Adrenal gland (tissue), 5 donors: ENCODE measurements at regions not wholly inside any gene's neighbourhood (a gene's known extent, or its start where the extent isn't known, plus 50 kb on each side); places are given as distances from the start of the nearest gene placed in this dataset.

Experiments used
- CTCF ChIP-seq, 6 experiments: fragments of 450-650 bp in 4 of 6; fragments of 200-600 bp in 2 of 6; sonication (generic) in 1 of 6; IDR thresholded peaks; 1 replicate in 5 of 6; 2 replicates in 1 of 6; pipeline versions ENCODE4 v1.5.1 to v1.8.0; 2016 to 2021; ENCODE audit warnings: antibody characterized with exemption in 6 of 6, mild to moderate bottlenecking in 2 of 6, moderate library complexity in 1 of 6
- POLR2A ChIP-seq, 2 donors: fragments of 450-650 bp; IDR thresholded peaks; one replicate each; pipeline ENCODE4 v1.6.1; 2017; ENCODE audit warnings: antibody characterized with exemption in 2 of 2, mild to moderate bottlenecking in 2 of 2, moderate library complexity in 1 of 2
- donor health status: DM: no; HTN: no; CAD: no.

- TF ChIP-seq POLR2A (IDR thresholded peaks at IDR 0.05) (no peak), CTCF (IDR thresholded peaks at IDR 0.05) (no peak)
These were observed 79.8 kb upstream of the RPL34 start for GRCh38 chr4:108540536-108540935.
